ENCODE measurements at regions not wholly inside any gene's neighbourhood (a gene's known extent, or its start where the extent isn't known, plus 50 kb on each side); places are given as distances from the start of the nearest gene placed in this dataset.
"Not testable (repeated sequence)": the region's sequence is repeated elsewhere in the genome, so short reads cannot be mapped to it uniquely, and the experiment has no call there.

- not testable (repeated sequence) for TF ChIP-seq CTCF (IDR thresholded peaks at IDR 0.05); POLR2AphosphoS5 (IDR thresholded peaks at IDR 0.05; ENCODE audit: low read depth, low read length); TCF7L2 (IDR thresholded peaks at IDR 0.05; ENCODE audit: low read depth, low read length)
- TF ChIP-seq, protein P1, sequence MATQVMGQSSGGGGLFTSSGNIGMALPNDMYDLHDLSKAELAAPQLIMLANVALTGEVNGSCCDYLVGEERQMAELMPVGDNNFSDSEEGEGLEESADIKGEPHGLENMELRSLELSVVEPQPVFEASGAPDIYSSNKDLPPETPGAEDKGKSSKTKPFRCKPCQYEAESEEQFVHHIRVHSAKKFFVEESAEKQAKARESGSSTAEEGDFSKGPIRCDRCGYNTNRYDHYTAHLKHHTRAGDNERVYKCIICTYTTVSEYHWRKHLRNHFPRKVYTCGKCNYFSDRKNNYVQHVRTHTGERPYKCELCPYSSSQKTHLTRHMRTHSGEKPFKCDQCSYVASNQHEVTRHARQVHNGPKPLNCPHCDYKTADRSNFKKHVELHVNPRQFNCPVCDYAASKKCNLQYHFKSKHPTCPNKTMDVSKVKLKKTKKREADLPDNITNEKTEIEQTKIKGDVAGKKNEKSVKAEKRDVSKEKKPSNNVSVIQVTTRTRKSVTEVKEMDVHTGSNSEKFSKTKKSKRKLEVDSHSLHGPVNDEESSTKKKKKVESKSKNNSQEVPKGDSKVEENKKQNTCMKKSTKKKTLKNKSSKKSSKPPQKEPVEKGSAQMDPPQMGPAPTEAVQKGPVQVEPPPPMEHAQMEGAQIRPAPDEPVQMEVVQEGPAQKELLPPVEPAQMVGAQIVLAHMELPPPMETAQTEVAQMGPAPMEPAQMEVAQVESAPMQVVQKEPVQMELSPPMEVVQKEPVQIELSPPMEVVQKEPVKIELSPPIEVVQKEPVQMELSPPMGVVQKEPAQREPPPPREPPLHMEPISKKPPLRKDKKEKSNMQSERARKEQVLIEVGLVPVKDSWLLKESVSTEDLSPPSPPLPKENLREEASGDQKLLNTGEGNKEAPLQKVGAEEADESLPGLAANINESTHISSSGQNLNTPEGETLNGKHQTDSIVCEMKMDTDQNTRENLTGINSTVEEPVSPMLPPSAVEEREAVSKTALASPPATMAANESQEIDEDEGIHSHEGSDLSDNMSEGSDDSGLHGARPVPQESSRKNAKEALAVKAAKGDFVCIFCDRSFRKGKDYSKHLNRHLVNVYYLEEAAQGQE (IDR thresholded peaks at IDR 0.05; ENCODE audit: insufficient read depth in 1 of 2, low read depth in 2 of 2, low read length in 1 of 2), result not testable (repeated sequence)
These were observed 169.6 kb upstream of the TP53TG3 start for GRCh38 chr16:32845572-32845971.

Data from Panc1 (cell line).